ENCODE measurements at regions not wholly inside any gene's neighbourhood (a gene's known extent, or its start where the extent isn't known, plus 50 kb on each side); places are given as distances from the start of the nearest gene placed in this dataset.
"Not testable (repeated sequence)": the region's sequence is repeated elsewhere in the genome, so short reads cannot be mapped to it uniquely, and the experiment has no call there.

- DNase-seq, result no peak
Observed at GRCh38 chr2:75381032-75381431, 179.7 kb downstream of the EVA1A start.

- DNase-seq, result no peak
Observed at GRCh38 chr2:75379476-75380210, 180.3 kb upstream of the TACR1 start.

GRCh38 chr2:75375646-75376582 lies 176.6 kb upstream of the TACR1 start:
- DNase-seq, result no peak

GRCh38 chr2:75374414-75374957 lies 175.2 kb upstream of the TACR1 start:
- DNase-seq, result not testable (repeated sequence)

GRCh38 chr2:75367401-75367800 lies 168.1 kb upstream of the TACR1 start:
- DNase-seq, result no peak

- no peak for DNase-seq
Observed at GRCh38 chr2:75361486-75361885, 162.2 kb upstream of the TACR1 start.

GRCh38 chr2:75360945-75361344 lies 161.6 kb upstream of the TACR1 start:
- DNase-seq, result no peak

- no peak for DNase-seq
Observed at GRCh38 chr2:75356865-75357264, 157.5 kb upstream of the TACR1 start.

GRCh38 chr2:75353131-75353530 lies 153.8 kb upstream of the TACR1 start:
- DNase-seq, result no peak

GRCh38 chr2:75348307-75348706 lies 149.0 kb upstream of the TACR1 start:
- DNase-seq, result no peak

- no peak for DNase-seq
Observed at GRCh38 chr2:75344146-75344545, 144.8 kb upstream of the TACR1 start.

GRCh38 chr2:75342504-75343175 lies 143.3 kb upstream of the TACR1 start:
- DNase-seq, result no peak

- no peak for DNase-seq
Observed at GRCh38 chr2:75340560-75340959, 141.2 kb upstream of the TACR1 start.

- no peak for DNase-seq
Observed at GRCh38 chr2:75338461-75338860, 139.1 kb upstream of the TACR1 start.

- DNase-seq, result no peak
Observed at GRCh38 chr2:75337619-75338018, 138.3 kb upstream of the TACR1 start.

- no peak for DNase-seq
Observed at GRCh38 chr2:75337016-75337415, 137.7 kb upstream of the TACR1 start.

- no peak for DNase-seq
Observed at GRCh38 chr2:75336451-75336850, 137.1 kb upstream of the TACR1 start.

- no peak for DNase-seq
Observed at GRCh38 chr2:75334076-75334475, 134.8 kb upstream of the TACR1 start.

- DNase-seq, result no peak
Observed at GRCh38 chr2:75333646-75334045, 134.3 kb upstream of the TACR1 start.

GRCh38 chr2:75328156-75328555 lies 128.8 kb upstream of the TACR1 start:
- no peak for DNase-seq

- DNase-seq, result no peak
Observed at GRCh38 chr2:75327334-75327733, 128.0 kb upstream of the TACR1 start.

- no peak for DNase-seq
Observed at GRCh38 chr2:75326645-75327044, 127.3 kb upstream of the TACR1 start.

GRCh38 chr2:75325594-75325993 lies 126.3 kb upstream of the TACR1 start:
- no peak for DNase-seq

Data from CD4-positive, alpha-beta T cell treated with Interleukin-12 subunit alpha and Interleukin-12 subunit beta, for 1 hour (primary cell).